ENCODE measurements at regions not wholly inside any gene's neighbourhood (a gene's known extent, or its start where the extent isn't known, plus 50 kb on each side); places are given as distances from the start of the nearest gene placed in this dataset.
"Not testable (repeated sequence)": the region's sequence is repeated elsewhere in the genome, so short reads cannot be mapped to it uniquely, and the experiment has no call there.

- no peak for DNase-seq (ENCODE audit: low read depth in 2 of 2)
Measured at GRCh38 chr5:82649943-82650342, 371.8 kb upstream of the RPS23 start.

- no peak for DNase-seq (ENCODE audit: low read depth in 2 of 2)
Measured at GRCh38 chr5:82644766-82645165, 366.6 kb upstream of the RPS23 start.

GRCh38 chr5:82644229-82644628 is 366.1 kb upstream of the RPS23 start:
- no peak for DNase-seq (ENCODE audit: low read depth in 2 of 2)

- DNase-seq (ENCODE audit: low read depth in 2 of 2) = no peak
Measured at GRCh38 chr5:82642313-82642712, 364.2 kb upstream of the RPS23 start.

- peak in 1 of 2 donors; percentile 1 for DNase-seq (ENCODE audit: low read depth in 2 of 2)
Measured at GRCh38 chr5:82641331-82642003, 363.3 kb upstream of the RPS23 start.

- no peak for DNase-seq (ENCODE audit: low read depth in 2 of 2)
Measured at GRCh38 chr5:82640916-82641315, 362.8 kb upstream of the RPS23 start.

GRCh38 chr5:82639393-82640144 is 361.4 kb upstream of the RPS23 start:
- DNase-seq (ENCODE audit: low read depth in 2 of 2) = no peak

- no peak for DNase-seq (ENCODE audit: low read depth in 2 of 2)
Measured at GRCh38 chr5:82636591-82636990, 358.4 kb upstream of the RPS23 start.

- no peak for DNase-seq (ENCODE audit: low read depth in 2 of 2)
Measured at GRCh38 chr5:82635561-82636288, 357.6 kb upstream of the RPS23 start.

GRCh38 chr5:82628364-82628910 is 350.3 kb upstream of the RPS23 start:
- DNase-seq (ENCODE audit: low read depth in 2 of 2) = no peak

GRCh38 chr5:82626905-82627591 is 348.9 kb upstream of the RPS23 start:
- not testable (repeated sequence) for DNase-seq (ENCODE audit: low read depth in 2 of 2)

- not testable (repeated sequence) for DNase-seq (ENCODE audit: low read depth in 2 of 2)
Measured at GRCh38 chr5:82626012-82626411, 347.9 kb upstream of the RPS23 start.

- DNase-seq (ENCODE audit: low read depth in 2 of 2) = no peak
Measured at GRCh38 chr5:82624062-82624461, 345.9 kb upstream of the RPS23 start.

GRCh38 chr5:82622711-82623514 is 344.8 kb upstream of the RPS23 start:
- DNase-seq (ENCODE audit: low read depth in 2 of 2) = no peak

- DNase-seq (ENCODE audit: low read depth in 2 of 2) = no peak
Measured at GRCh38 chr5:82622205-82622604, 344.1 kb upstream of the RPS23 start.

GRCh38 chr5:82620957-82621600 is 342.9 kb upstream of the RPS23 start:
- DNase-seq (ENCODE audit: low read depth in 2 of 2) = no peak

- DNase-seq (ENCODE audit: low read depth in 2 of 2) = no peak
Measured at GRCh38 chr5:82619097-82619496, 340.9 kb upstream of the RPS23 start.

GRCh38 chr5:82614706-82615105 is 336.6 kb upstream of the RPS23 start:
- DNase-seq (ENCODE audit: low read depth in 2 of 2) = no peak

- DNase-seq (ENCODE audit: low read depth in 2 of 2) = no peak
Measured at GRCh38 chr5:82613891-82614290, 335.7 kb upstream of the RPS23 start.

GRCh38 chr5:82610686-82611085 is 332.5 kb upstream of the RPS23 start:
- DNase-seq (ENCODE audit: low read depth in 2 of 2) = no peak
